Fibroblast of lung (primary cell): ENCODE measurements at regions not wholly inside any gene's neighbourhood (a gene's known extent, or its start where the extent isn't known, plus 50 kb on each side); places are given as distances from the start of the nearest gene placed in this dataset.
"Not testable (repeated sequence)": the region's sequence is repeated elsewhere in the genome, so short reads cannot be mapped to it uniquely, and the experiment has no call there.

Source experiments
- DNase-seq, 2 donors: peaks; one replicate each; pipeline versions ENCODE4 v3.0.0 to v3.0.0-alpha.2; 2010; ENCODE audit warnings: low read depth in 2 of 2
- H2AFZ ChIP-seq: 2 replicates; pipeline ENCODE4 v1.5.1; 2012; ENCODE audit warnings: low read length, control low read depth, inconsistent platforms
- H3K27ac ChIP-seq: 2 replicates; pipeline ENCODE4 v1.5.1; 2011; ENCODE audit warnings: low read length, control low read depth; ENCODE audit not compliant: insufficient read depth
- H3K27me3 ChIP-seq: 2 replicates; pipeline ENCODE4 v1.5.1; 2011; ENCODE audit warnings: mild to moderate bottlenecking, low read length; ENCODE audit not compliant: control insufficient read depth, insufficient read depth
- H3K36me3 ChIP-seq: 2 replicates; pipeline ENCODE4 v1.5.1; 2011; ENCODE audit warnings: low read length; ENCODE audit not compliant: control insufficient read depth, insufficient read depth
- H3K4me1 ChIP-seq: 2 replicates; pipeline ENCODE4 v1.5.1; 2011; ENCODE audit warnings: low read length; ENCODE audit not compliant: control insufficient read depth, insufficient read depth; ENCODE audit errors: extremely low read depth
- H3K4me2 ChIP-seq: 2 replicates; pipeline ENCODE4 v1.5.1; 2011; ENCODE audit warnings: low read length, control low read depth; ENCODE audit not compliant: insufficient read depth; ENCODE audit errors: extremely low read depth
- H3K4me3 ChIP-seq, 4 experiments: fragments of 200-600 bp in 1 of 4; sonication (generic) in 1 of 4; replicated peaks in 1 of 4; 2 replicates each; pipeline ENCODE4 v1.5.1; 2011 to 2016; ENCODE audit warnings: low read length in 4 of 4, low read depth in 3 of 4, mild to moderate bottlenecking in 3 of 4, control low read depth in 2 of 4, inconsistent platforms in 1 of 4, mixed read lengths in 1 of 4; ENCODE audit not compliant: insufficient read depth in 1 of 4; ENCODE audit errors: control extremely low read depth in 1 of 4
- H3K79me2 ChIP-seq: 2 replicates; pipeline ENCODE4 v1.5.1; 2012; ENCODE audit warnings: mild to moderate bottlenecking, low read length, inconsistent platforms; ENCODE audit not compliant: control insufficient read depth, insufficient read depth
- H3K9ac ChIP-seq: 2 replicates; pipeline ENCODE4 v1.5.1; 2011; ENCODE audit warnings: mild to moderate bottlenecking, low read length, control low read depth; ENCODE audit not compliant: insufficient read depth
- H3K9me3 ChIP-seq: 2 replicates; pipeline ENCODE4 v1.5.1; 2012; ENCODE audit warnings: low read depth, low read length; ENCODE audit not compliant: control insufficient read depth, insufficient read depth
- H4K20me1 ChIP-seq: 2 replicates; pipeline ENCODE4 v1.5.1; 2011; ENCODE audit warnings: low read length; ENCODE audit not compliant: control insufficient read depth, insufficient read depth; ENCODE audit errors: extremely low read depth
- CTCF ChIP-seq, 2 donors: IDR thresholded peaks in 1 of 2; conservative IDR thresholded peaks in 1 of 2; 1 replicate in 1 of 2; 2 replicates in 1 of 2; pipeline ENCODE4 v1.5.1; 2011 to 2012; ENCODE audit warnings: low read length in 2 of 2, control low read depth in 1 of 2, inconsistent platforms in 1 of 2, low read depth in 1 of 2, mild to moderate bottlenecking in 1 of 2
- EZH2 ChIP-seq: IDR thresholded peaks from 2 replicates; pipeline ENCODE4 v1.5.1; 2012; ENCODE audit warnings: low read length, control low read depth, mild to moderate bottlenecking; ENCODE audit errors: missing control alignments

- Histone ChIP-seq H3K27me3 (no peaks in the 10 kb centered on the region), H4K20me1 (no peaks in the 10 kb centered on the region), H3K9me3 (no peaks in the 10 kb centered on the region), H3K4me2 (no peak overlapping the region), H3K79me2 (no peaks in the 10 kb centered on the region), H3K9ac (no peak overlapping the region), H3K4me3 (no peak overlapping the region), H3K27ac (no peak overlapping the region), H3K36me3 (no peaks in the 10 kb centered on the region), H3K4me1 (no peaks in the 10 kb centered on the region), H2AFZ (no peak overlapping the region)
- TF ChIP-seq EZH2 (no peak), CTCF (conservative IDR thresholded peaks at IDR 0.05 in 1 of 2, IDR thresholded peaks at IDR 0.05 in 1 of 2; ENCODE audit: low read depth in 1 of 2, low read length in 2 of 2) (no peak)
- peak in 1 of 2 donors; percentile 10 for DNase-seq
Measured at GRCh38 chr6:62999796-63000195, 211.5 kb upstream of the FKBP1C start.

- H3K4me2 ChIP-seq, DNase-seq, H3K9ac ChIP-seq, H3K27me3 ChIP-seq, H3K4me1 ChIP-seq, H4K20me1 ChIP-seq, H3K36me3 ChIP-seq, H3K27ac ChIP-seq, H3K9me3 ChIP-seq, H3K79me2 ChIP-seq, H3K4me3 ChIP-seq, H2AFZ ChIP-seq: not testable (repeated sequence)
Measured at GRCh38 chr6:63006018-63006417, 205.3 kb upstream of the FKBP1C start.

- not testable (repeated sequence) for H3K4me1 ChIP-seq, H3K36me3 ChIP-seq, H3K27me3 ChIP-seq, H3K9me3 ChIP-seq, DNase-seq, H2AFZ ChIP-seq, H3K4me3 ChIP-seq, H3K4me2 ChIP-seq, H3K79me2 ChIP-seq, H3K9ac ChIP-seq, H3K27ac ChIP-seq, H4K20me1 ChIP-seq
Measured at GRCh38 chr6:63010962-63011361, 200.3 kb upstream of the FKBP1C start.

GRCh38 chr6:63014290-63014689, 197.0 kb upstream of the FKBP1C start:
- TF ChIP-seq CTCF (conservative IDR thresholded peaks at IDR 0.05 in 1 of 2, IDR thresholded peaks at IDR 0.05 in 1 of 2; ENCODE audit: low read depth in 1 of 2, low read length in 2 of 2), result no peak
- no peak for TF ChIP-seq EZH2
- H3K4me3 ChIP-seq, result no peak overlapping the region
- H3K9ac ChIP-seq, result no peak overlapping the region
- no peaks in the 10 kb centered on the region for H3K27me3 ChIP-seq
- no peaks in the 10 kb centered on the region for H3K4me1 ChIP-seq
- H3K36me3 ChIP-seq, result no peaks in the 10 kb centered on the region
- no peaks in the 10 kb centered on the region for H3K79me2 ChIP-seq
- no peak overlapping the region for H2AFZ ChIP-seq
- H3K9me3 ChIP-seq, result no peaks in the 10 kb centered on the region
- H4K20me1 ChIP-seq, result no peaks in the 10 kb centered on the region
- no peak overlapping the region for H3K27ac ChIP-seq
- no peak for DNase-seq
- no peak overlapping the region for H3K4me2 ChIP-seq
